Activated T-helper 1 cell treated with anti-CD3 and anti-CD28 coated beads, Interleukin-12 subunit alpha, Interleukin-12 subunit beta, Interleukin-2, Interleukin-4 antibody, amounts not matched to agents 30 ng/mL and 10 ng/mL and 1 ng/mL, durations not matched to agents 14 hours and 24 hours and 36 hours (primary cell): ENCODE measurements at regions not wholly inside any gene's neighbourhood (a gene's known extent, or its start where the extent isn't known, plus 50 kb on each side); places are given as distances from the start of the nearest gene placed in this dataset.

Experiments used
- DNase-seq: peaks from one replicate; pipeline ENCODE4 v3.0.0; 2021; ENCODE audit warnings: low spot score
- H3K27ac Mint-ChIP-seq: one replicate; pipeline ENCODE4 v1.8.0; 2021; ENCODE audit warnings: mild to moderate bottlenecking, mixed read lengths
- H3K27me3 Mint-ChIP-seq: one replicate; pipeline ENCODE4 v1.8.0; 2022; ENCODE audit warnings: mild to moderate bottlenecking, moderate library complexity, mixed read lengths; ENCODE audit not compliant: insufficient read depth
- H3K36me3 Mint-ChIP-seq: one replicate; pipeline ENCODE4 v1.8.0; 2021; ENCODE audit warnings: low read depth, mixed read lengths
- H3K4me1 Mint-ChIP-seq: one replicate; pipeline ENCODE4 v1.8.0; 2021; ENCODE audit warnings: low read depth, mixed read lengths
- H3K4me3 Mint-ChIP-seq: one replicate; pipeline ENCODE4 v1.8.0; 2021; ENCODE audit warnings: mild to moderate bottlenecking, moderate library complexity, mixed read lengths
- H3K9me3 Mint-ChIP-seq: one replicate; pipeline ENCODE4 v1.8.0; 2021; ENCODE audit warnings: mixed read lengths
- intact Hi-C: fragments of 100-400 bp; cut with micrococcal nuclease; formaldehyde crosslinking; loops from one replicate; pipeline ENCODE4 v1.15.1; 2024

GRCh38 chr5:89123581-89123980, 240.6 kb upstream of the MEF2C start:
- Mint-ChIP-seq H3K36me3 (no peaks in the 10 kb centered on the region), H3K27ac (no peak overlapping the region), H3K4me3 (no peak overlapping the region), H3K4me1 (no peaks in the 10 kb centered on the region), H3K9me3 (no peaks in the 10 kb centered on the region), H3K27me3 (no peaks in the 10 kb centered on the region)
- no peak for DNase-seq
- intact Hi-C loops: no loop called here

- H3K9me3 Mint-ChIP-seq: no peaks in the 10 kb centered on the region
- H3K27me3 Mint-ChIP-seq: no peaks in the 10 kb centered on the region
- H3K4me1 Mint-ChIP-seq: no peaks in the 10 kb centered on the region
- H3K27ac Mint-ChIP-seq: no peak overlapping the region
- intact Hi-C loops: no loop called here
- no peak for DNase-seq
- no peaks in the 10 kb centered on the region for H3K36me3 Mint-ChIP-seq
- no peak overlapping the region for H3K4me3 Mint-ChIP-seq
Observed at GRCh38 chr5:89120719-89121118, 237.7 kb upstream of the MEF2C start.

DNA sequence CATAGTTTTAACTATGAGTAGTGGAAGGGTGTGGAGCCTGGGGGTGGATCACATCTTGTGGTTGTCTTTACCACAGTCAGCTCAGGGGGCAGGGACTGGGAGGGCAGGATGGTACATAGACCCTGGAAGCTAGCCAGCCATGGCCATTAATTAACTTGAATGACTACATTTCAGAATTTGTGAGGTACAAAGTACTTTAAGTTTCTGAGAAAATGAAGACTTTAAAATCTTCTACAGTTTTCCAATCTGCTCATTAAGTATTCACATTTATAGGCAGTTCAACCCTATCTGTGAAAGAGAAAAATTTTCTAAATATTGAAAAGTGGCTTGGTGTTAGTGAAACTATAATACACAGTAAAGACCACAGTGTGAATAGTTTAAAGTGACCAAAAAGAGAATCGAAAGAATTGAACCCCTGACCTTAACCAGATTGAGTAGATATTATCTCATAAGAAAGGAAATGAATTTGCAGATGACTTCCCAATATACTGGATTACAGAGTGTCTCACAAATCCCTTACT, 234.2 kb upstream of the MEF2C start:
- DNase-seq: no peak
- H3K27me3 Mint-ChIP-seq: no peaks in the 10 kb centered on the region
- H3K4me1 Mint-ChIP-seq: no peaks in the 10 kb centered on the region
- H3K36me3 Mint-ChIP-seq: no peaks in the 10 kb centered on the region
- H3K27ac Mint-ChIP-seq: no peak overlapping the region
- no peak overlapping the region for H3K4me3 Mint-ChIP-seq
- H3K9me3 Mint-ChIP-seq: no peaks in the 10 kb centered on the region
- intact Hi-C loops: no loop called here

GRCh38 chr5:89110916-89111646, 228.1 kb upstream of the MEF2C start:
- Mint-ChIP-seq H3K4me3 (no peak overlapping the region), H3K36me3 (no peaks in the 10 kb centered on the region), H3K27me3 (peaks cover 2% of the 10 kb centered on the region), H3K27ac (no peak overlapping the region), H3K9me3 (no peaks in the 10 kb centered on the region), H3K4me1 (no peaks in the 10 kb centered on the region)
- intact Hi-C loops: no loop called here
- no peak for DNase-seq

GRCh38 chr5:89106480-89106879, 223.5 kb upstream of the MEF2C start:
- no peak overlapping the region for H3K4me3 Mint-ChIP-seq
- peaks cover 2% of the 10 kb centered on the region for H3K27me3 Mint-ChIP-seq
- intact Hi-C loops: no loop called here
- no peak for DNase-seq
- H3K36me3 Mint-ChIP-seq: no peaks in the 10 kb centered on the region
- H3K4me1 Mint-ChIP-seq: no peaks in the 10 kb centered on the region
- H3K9me3 Mint-ChIP-seq: no peaks in the 10 kb centered on the region
- no peak overlapping the region for H3K27ac Mint-ChIP-seq

- no peaks in the 10 kb centered on the region for H3K27me3 Mint-ChIP-seq
- no peak overlapping the region for H3K27ac Mint-ChIP-seq
- no peaks in the 10 kb centered on the region for H3K36me3 Mint-ChIP-seq
- no peaks in the 10 kb centered on the region for H3K9me3 Mint-ChIP-seq
- no peaks in the 10 kb centered on the region for H3K4me1 Mint-ChIP-seq
- DNase-seq: no peak
- H3K4me3 Mint-ChIP-seq: no peak overlapping the region
- intact Hi-C loops: no loop called here
Observed at GRCh38 chr5:89105836-89106235, 222.9 kb upstream of the MEF2C start.

DNA sequence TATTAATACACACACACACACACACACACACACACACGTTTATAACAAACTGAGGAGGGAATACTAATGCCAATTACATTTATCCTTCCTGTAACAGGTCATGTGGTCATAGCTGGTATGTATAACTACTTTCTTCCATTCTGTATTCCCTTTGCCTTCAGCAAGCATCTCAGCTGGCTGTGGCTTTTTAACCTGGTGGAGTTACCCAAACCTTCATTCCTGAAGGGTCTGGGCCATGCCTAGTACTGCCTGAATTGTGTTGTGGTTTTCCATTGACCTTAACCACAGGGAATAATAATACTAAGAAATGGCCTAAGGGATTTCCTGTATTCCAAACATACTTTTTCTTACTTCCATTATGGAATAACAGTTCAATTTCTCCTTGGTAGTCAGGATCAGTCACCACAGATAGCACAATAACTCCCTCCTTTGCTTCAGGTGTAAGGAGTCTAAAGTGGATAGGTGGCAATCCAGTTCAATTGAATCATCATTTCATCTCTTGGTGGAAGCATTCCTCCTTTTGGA, 222.2 kb upstream of the MEF2C start:
- intact Hi-C loops: no loop called here
- Mint-ChIP-seq H3K4me3 (no peak overlapping the region), H3K27me3 (no peaks in the 10 kb centered on the region), H3K4me1 (no peaks in the 10 kb centered on the region), H3K36me3 (no peaks in the 10 kb centered on the region), H3K27ac (no peak overlapping the region), H3K9me3 (no peaks in the 10 kb centered on the region)
- no peak for DNase-seq

DNA sequence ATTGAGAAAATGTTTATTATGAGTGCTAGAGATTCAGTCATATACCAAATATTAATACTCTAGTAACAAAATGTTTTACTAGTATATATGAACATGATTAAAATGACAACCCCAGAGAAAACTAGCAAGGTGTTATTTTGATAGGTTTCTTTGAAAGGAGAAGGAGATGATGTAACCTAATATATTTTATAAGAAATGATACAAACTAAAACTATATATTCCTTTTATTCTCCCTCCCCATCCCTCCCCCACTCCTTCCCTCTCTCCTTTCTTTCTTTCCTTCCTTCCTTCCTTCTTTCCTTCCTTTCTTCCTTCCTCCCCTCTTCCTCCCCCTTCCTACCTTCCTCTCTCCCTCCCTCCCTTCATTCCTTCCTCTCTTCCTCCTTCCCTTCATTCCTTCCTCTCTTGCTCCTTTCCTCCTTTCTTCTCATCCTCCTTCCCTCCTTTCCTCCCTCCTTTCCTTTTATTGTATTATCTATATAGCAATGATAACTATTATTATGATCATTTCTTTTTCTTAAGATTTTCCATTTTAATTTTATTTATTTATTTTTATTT, 215.3 kb upstream of the MEF2C start:
- DNase-seq: no peak
- Mint-ChIP-seq H3K36me3 (no peaks in the 10 kb centered on the region), H3K27me3 (no peaks in the 10 kb centered on the region), H3K27ac (no peak overlapping the region), H3K4me3 (no peak overlapping the region), H3K9me3 (no peaks in the 10 kb centered on the region), H3K4me1 (no peaks in the 10 kb centered on the region)
- intact Hi-C loops: no loop called here

DNA sequence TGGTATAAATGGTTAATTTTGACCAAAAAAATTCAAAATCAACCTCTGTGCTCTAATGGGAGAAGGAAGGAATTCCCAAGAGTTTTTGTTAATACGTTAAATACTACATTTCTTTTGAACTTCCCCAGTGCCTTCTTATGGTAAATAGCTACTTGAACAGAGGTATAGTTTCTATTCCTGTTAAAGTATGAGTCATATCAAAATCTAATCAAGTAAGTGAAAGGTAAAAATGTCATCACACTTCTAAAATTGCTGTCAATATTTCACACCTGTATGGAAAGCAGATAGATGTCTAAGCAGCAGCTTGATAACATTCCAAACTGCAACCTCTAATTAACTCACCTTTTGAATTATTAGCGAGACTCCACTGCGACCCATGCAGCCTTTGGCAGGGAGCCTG, 214.1 kb upstream of the MEF2C start:
- intact Hi-C loops: no loop called here
- Mint-ChIP-seq H3K36me3 (no peaks in the 10 kb centered on the region), H3K4me1 (no peaks in the 10 kb centered on the region), H3K27me3 (no peaks in the 10 kb centered on the region), H3K9me3 (no peaks in the 10 kb centered on the region), H3K4me3 (no peak overlapping the region), H3K27ac (no peak overlapping the region)
- no peak for DNase-seq

- intact Hi-C loops: no loop called here
- H3K27ac Mint-ChIP-seq: no peak overlapping the region
- H3K9me3 Mint-ChIP-seq: no peaks in the 10 kb centered on the region
- DNase-seq: no peak
- no peak overlapping the region for H3K4me3 Mint-ChIP-seq
- H3K27me3 Mint-ChIP-seq: no peaks in the 10 kb centered on the region
- H3K4me1 Mint-ChIP-seq: no peaks in the 10 kb centered on the region
- no peaks in the 10 kb centered on the region for H3K36me3 Mint-ChIP-seq
Observed at GRCh38 chr5:89095341-89095740, 212.4 kb upstream of the MEF2C start.

DNA sequence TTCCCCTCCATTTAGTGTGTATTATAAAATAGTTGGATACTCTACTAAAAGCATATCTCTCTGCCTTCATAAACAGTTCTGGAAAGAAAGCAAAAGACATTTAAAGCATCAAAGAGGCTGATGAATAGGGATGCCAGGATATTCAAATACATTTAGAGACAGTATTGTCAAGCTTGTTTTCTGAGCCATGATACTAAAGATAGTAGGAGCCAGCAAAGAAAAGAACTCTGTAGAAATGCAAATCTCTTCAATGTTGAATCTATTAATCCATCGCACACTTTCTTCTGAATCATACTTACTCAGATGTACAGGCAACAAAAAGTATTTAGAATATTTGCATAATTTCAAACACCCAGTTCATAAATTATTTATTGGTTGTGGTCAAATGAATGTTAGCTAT, 207.1 kb upstream of the MEF2C start:
- H3K4me3 Mint-ChIP-seq: no peak overlapping the region
- H3K36me3 Mint-ChIP-seq: no peaks in the 10 kb centered on the region
- no peaks in the 10 kb centered on the region for H3K9me3 Mint-ChIP-seq
- no peaks in the 10 kb centered on the region for H3K4me1 Mint-ChIP-seq
- intact Hi-C loops: no loop called here
- H3K27me3 Mint-ChIP-seq: no peaks in the 10 kb centered on the region
- H3K27ac Mint-ChIP-seq: no peak overlapping the region
- DNase-seq: no peak

GRCh38 chr5:89087551-89088318, 204.8 kb upstream of the MEF2C start:
- no peak for DNase-seq
- Mint-ChIP-seq H3K4me1 (no peaks in the 10 kb centered on the region), H3K27ac (no peak overlapping the region), H3K27me3 (no peaks in the 10 kb centered on the region), H3K9me3 (no peaks in the 10 kb centered on the region), H3K36me3 (no peaks in the 10 kb centered on the region), H3K4me3 (no peak overlapping the region)
- intact Hi-C loops: no loop called here

- H3K36me3 Mint-ChIP-seq: no peaks in the 10 kb centered on the region
- H3K27ac Mint-ChIP-seq: no peak overlapping the region
- no peak overlapping the region for H3K4me3 Mint-ChIP-seq
- no peaks in the 10 kb centered on the region for H3K27me3 Mint-ChIP-seq
- intact Hi-C loops: no loop called here
- H3K9me3 Mint-ChIP-seq: no peaks in the 10 kb centered on the region
- no peak for DNase-seq
- H3K4me1 Mint-ChIP-seq: no peaks in the 10 kb centered on the region
Observed at GRCh38 chr5:89087128-89087527, 204.1 kb upstream of the MEF2C start.
